ENCODE measurements at regions not wholly inside any gene's neighbourhood (a gene's known extent, or its start where the extent isn't known, plus 50 kb on each side); places are given as distances from the start of the nearest gene placed in this dataset.
"Not testable (repeated sequence)": the region's sequence is repeated elsewhere in the genome, so short reads cannot be mapped to it uniquely, and the experiment has no call there.

DNA sequence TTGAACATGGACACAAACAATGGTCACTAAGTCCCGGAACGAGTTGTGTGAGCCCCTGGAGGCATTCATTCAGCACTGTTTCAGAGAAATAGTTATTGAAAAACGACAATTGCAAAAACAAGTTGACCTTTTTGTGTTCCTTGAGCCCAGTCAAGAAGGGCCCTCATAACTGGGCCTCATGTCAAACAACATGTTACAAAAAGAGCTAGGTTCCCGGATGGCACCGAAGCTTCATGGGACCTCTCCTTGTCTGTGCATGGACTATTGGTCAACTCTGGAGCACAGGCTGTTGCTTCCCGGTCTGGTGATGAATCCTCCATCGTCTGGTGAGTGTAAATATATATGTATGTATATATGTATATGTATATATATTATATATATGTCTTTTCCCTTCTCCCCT lies 176.6 kb downstream of the ALG10 start:
- no peak for FAIRE-seq

DNA sequence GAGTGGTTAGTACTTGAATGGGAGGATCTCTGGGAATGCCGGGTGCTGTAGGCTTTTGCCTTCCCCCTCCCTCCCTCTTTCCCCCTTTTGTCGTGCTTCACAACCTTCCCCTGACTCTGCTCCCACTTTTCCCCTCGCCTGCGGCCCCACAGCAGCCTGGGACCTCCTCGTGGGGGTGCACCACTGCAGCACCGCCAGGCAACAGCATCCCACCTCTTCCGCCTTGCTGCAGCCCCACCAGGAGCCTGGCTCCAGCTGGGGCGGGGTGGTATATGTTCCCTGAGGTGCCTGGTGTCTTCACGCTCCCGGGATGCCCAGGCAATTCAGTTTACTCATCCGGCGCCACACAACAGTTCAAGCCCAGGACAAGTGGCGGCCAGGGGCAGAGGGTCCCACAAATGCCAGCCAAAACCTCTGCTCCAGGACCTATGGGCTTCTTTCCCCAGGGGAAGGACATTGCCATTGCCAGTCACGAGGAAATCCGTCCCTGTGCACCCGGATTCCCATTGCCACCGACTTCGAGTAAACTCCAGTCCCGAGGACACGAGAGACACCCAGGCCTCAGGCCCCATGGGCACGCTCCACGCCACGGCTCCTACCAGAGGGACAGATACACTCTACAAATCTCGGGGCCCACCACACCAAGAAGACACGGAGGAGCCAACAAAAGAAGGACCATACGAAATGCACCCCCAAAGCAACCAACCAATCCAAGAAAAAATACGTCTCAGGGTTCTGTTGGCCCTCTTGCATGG lies 181.7 kb downstream of the ALG10 start:
- no peak for FAIRE-seq

DNA sequence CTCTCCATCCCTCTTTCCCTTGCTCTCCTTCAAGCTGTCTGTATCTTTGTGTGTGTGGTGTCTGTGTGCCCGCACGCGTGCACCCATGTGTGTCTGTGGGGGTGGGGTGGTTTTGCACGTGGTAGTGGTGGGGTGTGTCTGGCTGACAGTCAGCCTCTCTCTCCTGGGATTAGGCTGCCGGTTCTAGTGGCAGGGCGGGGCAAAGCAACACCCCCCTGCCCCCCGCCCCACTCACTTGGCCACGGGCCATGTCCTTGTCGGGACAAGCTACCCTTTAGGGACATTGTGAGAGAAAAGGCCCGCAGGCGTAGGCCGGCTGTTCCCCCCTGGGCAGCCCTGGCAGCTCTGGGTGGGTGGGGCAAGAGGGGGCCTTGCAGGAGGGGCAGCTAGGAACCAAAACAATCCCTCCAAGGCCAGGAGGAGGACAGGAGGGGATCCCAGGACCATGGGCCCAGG lies 182.6 kb downstream of the ALG10 start:
- FAIRE-seq: no peak

DNA sequence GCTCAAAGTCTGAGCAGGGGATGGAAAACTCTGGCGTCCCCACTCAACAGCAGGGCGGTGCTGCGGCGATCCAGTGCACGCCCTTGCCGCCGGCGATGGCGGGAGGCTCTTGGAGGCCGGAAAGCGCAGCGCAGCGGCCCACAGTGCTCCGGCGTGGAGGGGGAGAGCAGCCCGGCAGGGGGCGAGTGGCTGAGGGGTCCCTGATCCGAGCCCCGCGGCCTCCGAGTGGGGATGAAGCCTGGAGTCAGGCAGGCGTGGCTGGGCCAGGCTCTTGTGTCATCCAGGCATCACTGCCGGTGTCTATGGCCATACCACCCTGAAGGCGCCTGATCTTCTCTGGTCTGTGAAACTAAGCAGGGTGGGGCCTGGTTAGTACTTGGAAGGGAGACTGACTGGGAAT lies 183.1 kb downstream of the ALG10 start:
- no peak for FAIRE-seq

DNA sequence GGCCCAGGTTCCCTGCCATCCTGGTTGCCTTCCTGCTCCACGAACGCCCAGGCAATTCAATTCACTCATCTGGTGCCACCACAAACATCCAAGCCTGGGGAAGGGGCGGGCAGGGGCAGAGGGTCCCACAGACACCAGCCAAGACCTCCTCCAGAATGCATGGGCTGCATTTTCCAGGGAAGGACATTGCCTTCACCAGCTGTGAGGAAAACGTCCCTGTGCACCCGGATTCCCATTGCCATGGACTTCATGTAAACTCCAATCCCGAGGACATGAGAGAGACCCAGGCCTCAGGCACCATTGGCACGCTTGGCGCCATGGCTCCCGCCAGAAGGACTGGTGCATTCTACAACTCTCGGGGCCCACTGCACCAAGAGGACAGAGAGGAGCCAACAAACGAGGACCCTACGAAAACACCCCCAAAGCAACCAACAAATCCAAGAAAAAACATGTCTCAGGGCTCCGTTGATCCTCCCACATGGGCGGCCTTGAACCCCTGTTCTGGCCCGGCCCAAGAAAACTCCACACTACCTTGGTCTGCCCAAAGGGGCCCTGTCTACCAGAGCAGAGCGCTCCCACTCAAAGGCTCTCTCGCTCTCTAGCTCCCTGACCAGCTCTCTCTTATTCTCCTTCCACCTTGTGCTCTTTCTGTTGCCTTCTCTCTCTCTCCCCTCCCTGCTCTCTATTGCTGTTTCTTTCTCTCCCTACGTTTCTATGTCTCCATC lies 183.9 kb downstream of the ALG10 start:
- no peak for FAIRE-seq

DNA sequence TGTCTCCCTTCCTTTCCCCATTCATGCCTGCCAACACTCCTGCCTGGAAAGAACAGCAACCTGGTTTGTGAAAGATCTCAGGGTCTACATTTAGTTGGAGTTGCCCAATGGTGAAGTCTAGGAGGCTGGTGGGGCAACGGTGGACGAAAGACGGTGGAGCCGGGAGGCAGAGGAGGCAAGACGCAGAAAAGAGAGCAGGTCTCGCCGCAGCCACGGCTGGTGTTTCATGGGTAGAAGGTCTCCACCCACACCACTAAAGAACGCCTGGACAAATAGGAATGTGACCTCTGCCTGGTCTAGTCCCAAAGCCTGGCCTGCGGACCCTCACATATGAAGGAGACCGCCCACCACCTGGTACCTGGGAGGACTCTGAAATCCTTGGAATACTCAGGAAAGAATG lies 185.6 kb downstream of the ALG10 start:
- FAIRE-seq: no peak

DNA sequence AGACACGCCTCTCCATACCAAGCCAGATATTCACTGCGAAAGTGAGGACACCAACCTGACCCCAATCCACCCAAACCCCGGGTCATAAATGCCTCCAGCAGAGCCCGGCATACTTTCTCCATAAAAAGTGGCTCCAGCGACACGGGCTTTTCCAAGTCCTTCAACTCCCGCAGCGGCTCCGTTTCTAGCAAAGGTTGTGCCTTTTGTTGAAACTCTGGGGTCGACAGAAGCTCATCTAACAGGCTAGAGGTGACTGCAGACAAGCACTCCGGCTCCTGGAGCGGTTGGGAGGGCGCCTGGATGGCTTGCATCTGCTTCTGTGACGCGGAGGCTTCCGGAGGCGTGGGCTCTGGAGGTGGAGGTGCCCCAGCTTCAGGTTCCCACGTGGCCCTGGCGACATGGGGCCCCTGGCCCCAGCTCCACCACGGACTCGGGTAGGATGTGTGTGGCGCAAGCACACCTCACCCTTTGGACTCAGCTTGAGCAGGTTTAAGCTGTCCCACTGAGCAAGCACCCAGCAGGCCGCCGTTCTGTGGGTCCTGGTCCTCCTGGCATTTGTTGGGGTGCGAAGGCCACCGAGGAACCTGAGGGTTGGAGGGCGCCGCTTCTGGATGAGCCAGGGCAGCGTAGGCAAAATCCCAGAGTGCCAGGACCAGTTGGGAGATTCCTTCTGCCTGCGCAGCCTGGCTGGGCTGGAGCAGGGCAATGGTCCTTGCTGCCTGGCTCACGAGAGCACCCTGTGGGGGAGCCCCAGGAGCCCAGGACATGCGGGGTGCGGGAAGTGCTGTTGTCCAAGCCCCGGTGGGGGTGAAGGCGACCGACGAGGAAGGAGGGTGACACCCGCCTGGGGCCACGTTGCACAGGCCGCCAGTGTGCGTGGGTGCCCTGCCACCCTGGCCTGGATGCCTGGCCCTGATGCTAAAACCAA lies 186.3 kb downstream of the ALG10 start:
- no peak for FAIRE-seq

DNA sequence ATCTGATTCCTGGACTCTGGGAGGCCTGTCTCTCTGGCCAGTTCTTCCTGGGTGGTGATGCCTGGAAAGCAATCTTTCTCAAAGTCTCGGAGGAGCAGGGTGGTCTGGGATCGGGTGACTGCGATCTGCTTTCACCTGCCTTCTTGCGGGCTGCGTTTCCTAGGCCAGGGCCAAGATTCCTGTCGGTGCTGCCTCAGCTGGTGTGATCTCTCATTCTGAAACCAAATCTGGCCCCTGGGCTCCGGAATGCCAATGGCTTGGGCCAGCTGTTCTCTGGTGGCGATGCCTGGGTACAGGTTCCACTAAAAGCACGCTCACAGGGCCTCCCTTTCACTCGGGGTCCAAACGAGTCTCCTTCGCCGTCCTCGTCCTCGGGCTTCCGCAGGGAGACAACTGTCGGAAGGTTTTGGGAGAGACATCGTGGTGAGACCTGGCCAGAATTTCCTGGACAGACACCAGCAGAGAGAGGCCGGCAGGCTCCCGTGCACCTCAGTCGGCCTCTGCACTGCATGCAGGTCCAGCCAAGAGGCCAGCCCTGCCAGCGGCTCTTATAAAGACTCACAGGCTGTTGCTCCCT lies 187.1 kb downstream of the ALG10 start:
- FAIRE-seq: no peak

DNA sequence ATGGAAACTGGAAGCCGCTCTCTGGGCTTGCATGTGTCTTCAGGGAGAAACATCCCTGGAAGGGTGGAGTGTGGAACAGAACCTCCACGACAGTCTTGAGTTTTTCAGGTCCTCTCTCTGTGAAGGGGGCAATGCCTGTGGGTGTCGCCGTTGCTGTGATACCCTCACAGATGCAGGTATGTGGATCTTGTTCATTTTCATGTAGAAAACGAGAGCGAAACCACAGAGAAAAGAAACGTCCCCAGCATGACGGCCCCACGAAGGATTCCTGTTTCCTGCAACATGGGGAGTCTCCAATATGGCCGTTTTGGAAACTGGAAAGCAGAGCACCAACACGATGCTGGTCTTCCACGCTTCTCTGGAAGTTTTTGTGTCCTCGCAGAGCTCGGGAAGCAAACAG lies 187.9 kb downstream of the ALG10 start:
- no peak for FAIRE-seq

DNA sequence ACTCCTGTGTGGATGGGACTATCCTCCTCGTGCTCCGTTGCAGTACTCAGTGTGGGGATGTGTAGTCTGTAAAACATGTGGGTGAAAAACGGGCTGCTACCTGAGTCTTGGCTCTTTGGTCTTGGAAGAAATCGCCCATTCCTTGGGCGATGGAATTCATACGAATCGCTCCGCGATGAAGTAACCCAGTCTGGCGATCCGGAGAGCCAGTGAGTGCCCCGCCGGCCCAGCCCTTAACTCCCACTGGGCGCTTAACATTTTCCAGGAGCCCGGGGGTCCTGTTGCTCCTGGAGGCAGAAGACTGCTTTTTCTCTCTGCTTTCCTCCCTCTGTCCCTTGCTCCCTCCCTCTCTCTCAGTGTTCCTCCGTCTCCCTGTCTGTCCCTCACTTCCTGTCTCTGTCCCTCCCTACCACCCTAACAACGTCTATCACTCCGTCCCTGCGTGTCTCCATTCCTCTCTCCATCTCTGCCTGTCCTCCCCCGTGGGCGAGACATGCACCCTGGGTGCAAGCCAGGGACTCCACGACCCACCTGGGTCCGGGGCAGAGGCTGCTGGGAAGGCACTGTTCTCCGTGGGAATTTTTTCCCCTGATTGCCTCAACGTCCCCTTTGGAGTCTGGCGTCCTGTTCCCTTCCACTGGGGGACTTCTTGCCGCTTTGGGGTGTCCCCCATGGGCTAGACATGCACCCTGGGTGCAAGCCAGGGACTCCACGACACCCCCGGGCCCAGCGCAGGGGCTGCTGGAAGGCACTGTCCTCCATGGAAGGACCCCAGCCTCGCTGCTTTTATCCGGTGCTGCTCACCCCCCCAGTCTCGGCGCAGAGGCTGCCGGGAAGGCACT lies 188.6 kb downstream of the ALG10 start:
- FAIRE-seq: no peak

DNA sequence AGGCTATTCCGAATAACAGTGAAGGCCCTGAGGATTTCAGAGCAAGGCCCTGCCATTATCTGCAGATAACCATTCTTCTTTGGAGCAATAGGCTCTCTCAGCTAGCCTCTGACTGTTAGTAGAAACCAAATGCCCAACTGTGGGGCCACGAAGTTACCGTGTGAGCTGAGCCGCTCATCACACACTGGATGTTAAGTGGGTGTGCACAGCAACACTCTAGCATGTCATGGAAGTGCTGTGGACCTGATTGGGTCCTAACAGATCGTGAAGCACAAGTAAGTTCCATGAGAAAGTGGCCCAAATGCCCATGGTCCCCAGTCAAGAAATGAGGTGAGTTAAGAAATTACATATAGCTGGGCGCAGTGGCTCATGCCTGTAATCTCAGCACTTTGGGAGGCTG lies 190.4 kb downstream of the ALG10 start:
- no peak for FAIRE-seq

DNA sequence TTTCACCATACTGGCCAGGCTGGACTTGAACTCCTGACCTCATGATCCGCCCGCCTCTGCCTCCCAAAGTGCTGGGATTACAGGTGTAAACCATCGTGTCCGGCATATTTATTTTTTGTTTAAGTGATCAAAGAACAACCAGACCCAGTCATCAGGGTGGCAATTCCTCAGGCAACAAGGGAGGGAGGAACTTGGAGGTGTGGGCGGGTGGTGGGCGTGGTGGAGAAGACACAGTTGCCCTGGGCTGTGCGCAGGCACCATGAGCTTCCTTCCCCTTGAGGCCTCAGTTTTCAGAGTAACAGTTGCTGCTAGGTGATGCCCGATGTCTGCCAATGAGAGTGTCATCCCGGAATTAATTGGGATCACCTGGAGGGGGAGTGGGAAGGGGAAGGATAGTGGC lies 191.7 kb downstream of the ALG10 start:
- no peak for FAIRE-seq

DNA sequence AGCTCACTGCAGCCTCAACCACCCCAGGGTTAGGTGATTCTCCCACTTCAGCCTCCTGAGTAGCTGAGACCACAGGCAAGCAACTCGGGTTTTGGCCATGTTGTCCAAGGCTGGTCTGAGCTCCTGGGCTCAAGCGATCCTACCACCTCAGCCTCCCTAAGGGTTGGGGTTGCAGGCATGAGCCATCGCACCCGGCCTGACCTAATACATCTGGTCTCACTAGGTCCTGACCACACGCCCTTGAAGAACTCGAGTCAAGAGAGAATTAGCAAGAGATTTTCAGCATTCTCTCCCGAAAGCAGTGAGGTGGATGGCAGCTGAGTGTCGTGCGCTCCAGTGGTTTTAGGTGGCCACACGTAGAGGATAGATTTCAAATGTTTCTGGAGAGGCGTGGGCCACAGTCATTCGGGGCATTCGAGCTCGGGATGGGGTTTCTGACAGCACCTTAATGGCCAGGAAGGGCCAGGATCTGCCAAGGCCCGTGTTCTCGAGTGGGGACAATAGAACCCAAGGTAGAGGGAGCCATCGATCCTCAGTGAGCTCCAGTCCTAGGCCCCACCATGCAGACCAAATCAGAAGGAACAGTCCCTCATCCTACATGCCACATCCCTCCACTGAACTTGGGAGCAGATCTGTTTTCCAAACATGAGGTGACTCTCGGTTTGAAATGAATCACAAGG lies 193.1 kb downstream of the ALG10 start:
- FAIRE-seq: no peak

DNA sequence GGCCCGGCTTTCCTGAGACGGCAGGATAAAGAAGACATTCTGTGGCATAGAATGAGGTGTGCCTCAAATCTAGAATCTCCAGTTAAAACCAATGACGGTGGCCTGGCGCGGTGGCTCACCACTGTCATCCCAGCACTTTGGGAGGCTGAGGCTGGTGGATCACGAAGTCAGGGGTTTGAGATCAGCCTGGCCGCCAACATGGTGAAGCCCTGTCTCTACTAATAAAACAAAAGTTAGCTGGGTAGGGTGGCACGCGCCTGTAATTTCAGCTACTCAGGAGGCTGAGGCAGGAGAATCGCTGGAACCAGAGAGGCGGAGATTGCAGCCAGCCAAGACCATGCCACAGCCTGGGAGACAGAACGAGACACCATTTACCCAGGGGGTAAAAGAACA lies 193.6 kb downstream of the ALG10 start:
- no peak for FAIRE-seq

DNA sequence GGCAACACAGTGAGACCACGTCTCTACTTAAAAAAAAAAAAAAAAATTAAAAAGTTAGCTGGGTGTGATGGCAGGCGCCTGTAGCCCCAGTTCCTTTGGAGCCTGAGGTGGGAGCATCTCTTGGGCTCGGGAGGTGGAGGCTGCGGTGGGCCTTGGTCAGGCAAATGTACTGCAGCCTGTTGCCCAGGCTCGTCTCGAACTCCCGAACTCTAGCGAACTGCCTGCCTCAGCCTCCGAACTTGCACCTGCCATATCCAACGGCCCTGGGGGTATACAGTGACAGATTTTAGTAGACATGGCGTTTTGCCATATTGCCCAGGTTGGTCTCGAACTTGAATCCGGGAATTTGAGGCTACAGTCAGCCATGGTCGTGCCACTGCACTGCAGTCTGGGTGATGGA lies 195.4 kb downstream of the ALG10 start:
- FAIRE-seq: no peak

DNA sequence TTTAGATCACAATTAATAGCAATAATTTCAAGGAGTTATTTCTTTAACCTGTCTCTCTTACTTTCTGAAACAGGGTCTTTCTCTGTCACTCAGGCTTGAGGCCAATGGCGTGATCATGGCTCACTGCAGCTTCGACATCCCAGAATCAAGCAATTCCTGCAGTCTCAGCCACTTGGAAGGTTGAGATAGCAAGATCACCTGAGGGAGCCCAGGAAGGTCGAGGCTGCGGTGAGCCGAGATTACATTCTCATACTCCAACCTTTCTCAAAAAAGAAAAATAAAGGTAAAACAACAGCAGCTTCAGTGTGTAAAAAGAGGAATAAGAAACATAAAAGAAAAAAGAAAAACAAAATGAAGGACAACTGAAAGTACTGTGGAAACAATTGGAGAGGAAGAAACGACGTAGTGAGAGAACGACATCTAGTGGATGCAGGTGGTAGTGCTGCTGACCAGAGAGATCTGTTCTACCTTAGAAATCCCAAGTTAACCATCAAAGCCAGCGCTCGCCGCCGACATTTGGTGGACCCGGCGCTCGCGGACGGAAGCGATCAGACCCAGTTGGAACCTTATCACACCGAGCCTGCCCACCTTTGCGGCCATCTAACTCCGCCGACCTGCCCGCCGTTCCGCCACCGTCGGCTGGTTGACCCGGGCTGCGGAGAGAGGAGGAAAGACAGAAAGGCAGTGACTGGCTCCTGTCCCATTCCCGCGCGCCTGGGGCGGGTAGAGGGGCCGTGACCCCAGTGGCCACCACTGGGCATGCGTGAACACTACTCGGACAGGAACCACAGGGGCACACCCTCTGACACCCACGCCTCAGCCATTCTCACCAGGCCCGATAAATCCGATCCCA lies 196.1 kb downstream of the ALG10 start:
- peak; percentile 75 for FAIRE-seq

DNA sequence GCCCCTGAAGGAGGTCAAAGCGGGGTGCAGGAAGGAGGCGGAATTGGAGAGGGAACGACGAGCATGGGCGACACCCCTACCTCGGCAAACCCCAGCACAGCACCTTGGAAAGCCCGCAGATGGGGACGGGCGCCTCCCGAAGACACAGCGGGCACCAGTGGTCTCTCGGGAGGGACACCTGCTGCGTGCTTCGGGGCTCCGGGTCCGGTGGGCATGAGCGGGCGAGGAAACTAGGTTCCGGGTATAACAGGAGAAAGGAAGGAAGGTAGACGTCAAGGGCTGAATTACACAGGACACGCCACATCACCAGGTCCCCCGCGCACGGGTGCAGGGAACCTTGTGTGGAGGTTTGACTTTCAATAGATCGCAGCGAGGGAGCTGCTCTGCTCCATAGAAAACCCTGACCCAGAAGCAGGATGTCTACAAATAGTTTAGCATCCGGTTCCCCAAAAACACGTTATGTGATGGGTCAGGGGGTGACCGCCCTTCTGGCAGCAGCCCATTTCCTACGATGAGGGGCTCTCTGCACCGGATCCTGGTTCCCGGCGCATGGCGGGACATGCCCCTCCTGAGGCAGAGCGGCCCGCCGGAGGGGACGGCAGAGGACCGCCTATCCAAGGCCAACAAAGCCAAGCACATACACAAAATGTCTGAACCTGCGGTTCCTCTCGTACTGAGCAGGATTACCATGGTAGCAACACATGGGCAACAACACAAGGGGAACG lies 196.9 kb downstream of the ALG10 start:
- no peak for FAIRE-seq

DNA sequence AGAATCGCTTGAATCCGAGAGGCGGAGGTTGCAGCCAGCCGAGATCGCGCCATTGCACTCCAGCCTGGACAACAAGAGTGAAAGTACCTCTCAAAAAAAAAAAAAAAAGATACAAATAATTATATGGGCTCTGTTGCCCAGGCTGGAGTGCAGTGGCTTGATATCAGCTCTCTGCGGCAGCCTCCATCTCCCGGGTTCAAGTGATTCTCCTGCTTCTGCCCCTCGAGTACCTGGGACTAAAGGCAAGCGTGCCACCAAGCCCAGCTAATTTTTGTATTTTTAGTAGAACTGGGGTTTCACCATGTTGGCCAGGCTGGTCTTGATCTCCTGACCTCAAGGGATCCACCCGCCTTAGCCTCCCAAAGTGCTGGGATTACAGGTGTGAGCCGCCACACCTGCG lies 197.8 kb downstream of the ALG10 start:
- FAIRE-seq: not testable (repeated sequence)

DNA sequence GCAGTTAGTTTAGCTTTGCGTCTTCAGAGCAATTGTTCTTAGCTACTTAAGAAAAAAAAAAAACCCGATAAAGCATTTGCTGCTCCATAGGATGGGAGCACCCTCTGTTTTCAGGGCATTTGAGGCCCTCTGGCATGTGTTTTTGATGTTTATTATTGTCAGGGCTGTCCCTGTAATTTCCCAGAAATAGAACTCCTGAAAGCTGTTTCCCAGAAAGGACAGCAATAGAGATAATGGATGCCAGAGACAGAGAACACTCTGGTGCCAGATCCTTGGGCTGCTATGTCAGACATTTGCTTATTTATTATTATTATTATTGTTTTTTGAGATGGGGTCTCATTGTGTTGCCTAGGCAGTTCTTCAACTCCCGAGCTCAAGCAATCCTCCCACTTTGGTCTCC lies 201.3 kb downstream of the ALG10 start:
- FAIRE-seq: no peak

DNA sequence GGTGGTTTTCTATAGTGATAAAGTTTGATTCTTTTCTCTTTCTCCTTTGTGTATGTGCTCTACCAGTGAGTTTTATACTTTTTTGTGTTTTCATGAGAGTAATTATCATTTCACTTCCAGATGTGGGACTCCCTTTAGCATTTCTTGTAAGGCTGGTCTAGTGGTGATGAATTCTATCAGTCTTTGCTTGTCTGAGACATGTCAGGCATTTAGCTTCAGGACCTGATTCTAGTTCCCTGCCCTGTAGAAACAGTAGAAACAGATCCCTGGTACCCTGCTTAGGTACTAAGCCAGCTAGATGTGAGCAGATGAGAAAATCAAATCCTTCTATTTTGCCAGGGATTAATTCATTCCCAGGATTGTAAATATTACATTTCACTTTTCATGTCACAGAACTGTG lies 203.7 kb downstream of the ALG10 start:
- FAIRE-seq: not testable (repeated sequence)

Data from endometrium (tissue), 2 donors.